HUDEP-2 (cell line): ENCODE measurements at regions not wholly inside any gene's neighbourhood (a gene's known extent, or its start where the extent isn't known, plus 50 kb on each side); places are given as distances from the start of the nearest gene placed in this dataset.
A peak's percentile ranks its signal among the peaks of the same experiment; 100 is the strongest.

Experiments used
- DNase-seq, 76 experiments: peaks; one replicate each; lab custom pipeline; 2025; ENCODE audit not compliant: unreplicated experiment in 76 of 76; lab: John Stamatoyannopoulos, UW

GRCh38 chr13:56917966-56918365, 222.8 kb upstream of the PRR20A start:
- no peak for DNase-seq

- no peak for DNase-seq
These were observed 217.0 kb upstream of the PRR20A start for GRCh38 chr13:56923626-56924140.

- DNase-seq: no peak
These were observed 216.3 kb upstream of the PRR20A start for GRCh38 chr13:56924401-56924800.

GRCh38 chr13:56932104-56932503, 208.6 kb upstream of the PRR20A start:
- DNase-seq: no peak

- no peak for DNase-seq
These were observed 186.8 kb upstream of the PRR20A start for GRCh38 chr13:56953965-56954364.

- DNase-seq: no peak
These were observed 165.1 kb upstream of the PRR20A start for GRCh38 chr13:56975647-56976046.

- DNase-seq: no peak
These were observed 159.9 kb upstream of the PRR20A start for GRCh38 chr13:56980856-56981255.

- DNase-seq: no peak
These were observed 154.6 kb upstream of the PRR20A start for GRCh38 chr13:56986121-56986520.

GRCh38 chr13:56988543-56988942, 152.2 kb upstream of the PRR20A start:
- DNase-seq: no peak

- no peak for DNase-seq
These were observed 137.0 kb upstream of the PRR20A start for GRCh38 chr13:57003682-57004081.

GRCh38 chr13:57017357-57017756, 123.4 kb upstream of the PRR20A start:
- no peak for DNase-seq

- no peak for DNase-seq
These were observed 121.8 kb upstream of the PRR20A start for GRCh38 chr13:57018915-57019314.

- DNase-seq: no peak
These were observed 110.0 kb upstream of the PRR20A start for GRCh38 chr13:57030671-57031070.

GRCh38 chr13:57036290-57036689, 104.4 kb upstream of the PRR20A start:
- DNase-seq: no peak

- DNase-seq: no peak
These were observed 95.8 kb upstream of the PRR20A start for GRCh38 chr13:57044910-57045309.

GRCh38 chr13:57045826-57046546, 94.7 kb upstream of the PRR20A start:
- no peak for DNase-seq

GRCh38 chr13:57056601-57057180, 84.0 kb upstream of the PRR20A start:
- DNase-seq: peak in 1 of 76 experiments; percentile 1

- peak in 1 of 76 experiments; percentile 0 for DNase-seq
These were observed 77.7 kb upstream of the PRR20A start for GRCh38 chr13:57063007-57063406.

GRCh38 chr13:57073983-57074382, 66.7 kb upstream of the PRR20A start:
- DNase-seq: no peak

GRCh38 chr13:57075588-57075987, 65.1 kb upstream of the PRR20A start:
- no peak for DNase-seq

GRCh38 chr13:57087006-57087405, 53.7 kb upstream of the PRR20A start:
- DNase-seq: no peak
